ENCODE measurements at regions not wholly inside any gene's neighbourhood (a gene's known extent, or its start where the extent isn't known, plus 50 kb on each side); places are given as distances from the start of the nearest gene placed in this dataset.

GRCh38 chr13:64925284-64925683 lies 2304.9 kb downstream of the PCDH9 start:
- intact Hi-C loops (cut with micrococcal nuclease), result no loop called here
- no peaks in the 10 kb centered on the region for H4K20me1 ChIP-seq (ENCODE audit: insufficient read depth)
- no peak overlapping the region for H2AFZ ChIP-seq (ENCODE audit: low read depth, low read length, poor library complexity, severe bottlenecking)
- POLR2A ChIA-PET, result no interaction called here
- no peak overlapping the region for H3K4me3 ChIP-seq (replicated peaks in 1 of 2; ENCODE audit: low read depth in 1 of 2, low read length in 2 of 2)
- H3K27ac ChIP-seq (ENCODE audit: low read depth, low read length), result no peak overlapping the region
- H3K4me1 ChIP-seq (ENCODE audit: control insufficient read depth in 1 of 2, insufficient read depth in 2 of 2, low read length in 2 of 2), result peaks cover 0 to 13% of the 10 kb centered on the region in 2 experiments; a peak in 3 of 4 replicates
- no peak overlapping the region for H3K4me2 ChIP-seq (ENCODE audit: low read length)
- TF ChIP-seq, protein P1, sequence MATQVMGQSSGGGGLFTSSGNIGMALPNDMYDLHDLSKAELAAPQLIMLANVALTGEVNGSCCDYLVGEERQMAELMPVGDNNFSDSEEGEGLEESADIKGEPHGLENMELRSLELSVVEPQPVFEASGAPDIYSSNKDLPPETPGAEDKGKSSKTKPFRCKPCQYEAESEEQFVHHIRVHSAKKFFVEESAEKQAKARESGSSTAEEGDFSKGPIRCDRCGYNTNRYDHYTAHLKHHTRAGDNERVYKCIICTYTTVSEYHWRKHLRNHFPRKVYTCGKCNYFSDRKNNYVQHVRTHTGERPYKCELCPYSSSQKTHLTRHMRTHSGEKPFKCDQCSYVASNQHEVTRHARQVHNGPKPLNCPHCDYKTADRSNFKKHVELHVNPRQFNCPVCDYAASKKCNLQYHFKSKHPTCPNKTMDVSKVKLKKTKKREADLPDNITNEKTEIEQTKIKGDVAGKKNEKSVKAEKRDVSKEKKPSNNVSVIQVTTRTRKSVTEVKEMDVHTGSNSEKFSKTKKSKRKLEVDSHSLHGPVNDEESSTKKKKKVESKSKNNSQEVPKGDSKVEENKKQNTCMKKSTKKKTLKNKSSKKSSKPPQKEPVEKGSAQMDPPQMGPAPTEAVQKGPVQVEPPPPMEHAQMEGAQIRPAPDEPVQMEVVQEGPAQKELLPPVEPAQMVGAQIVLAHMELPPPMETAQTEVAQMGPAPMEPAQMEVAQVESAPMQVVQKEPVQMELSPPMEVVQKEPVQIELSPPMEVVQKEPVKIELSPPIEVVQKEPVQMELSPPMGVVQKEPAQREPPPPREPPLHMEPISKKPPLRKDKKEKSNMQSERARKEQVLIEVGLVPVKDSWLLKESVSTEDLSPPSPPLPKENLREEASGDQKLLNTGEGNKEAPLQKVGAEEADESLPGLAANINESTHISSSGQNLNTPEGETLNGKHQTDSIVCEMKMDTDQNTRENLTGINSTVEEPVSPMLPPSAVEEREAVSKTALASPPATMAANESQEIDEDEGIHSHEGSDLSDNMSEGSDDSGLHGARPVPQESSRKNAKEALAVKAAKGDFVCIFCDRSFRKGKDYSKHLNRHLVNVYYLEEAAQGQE (IDR thresholded peaks at IDR 0.05; ENCODE audit: low read depth), result peak; percentile 71
- TF ChIP-seq ZFX (IDR thresholded peaks at IDR 0.05), result no peak
- BruUV-seq (replicated peaks), result no TSS peak
- no peak overlapping the region for H3K9ac ChIP-seq (ENCODE audit: low read length)
- ATAC-seq, result no peak
- H3K79me2 ChIP-seq (ENCODE audit: insufficient read depth, low read length), result no peaks in the 10 kb centered on the region
- DNase-seq (ENCODE audit: low read depth, low spot score), result no peak
- RAD21 ChIA-PET (ENCODE audit: low non-redundant PET in 1 of 2, low total read pairs in 2 of 2, uncharacterized antibody in 2 of 2, unreplicated experiment in 2 of 2), result no interaction called here
- H3K9me2 ChIP-seq (ENCODE audit: insufficient read depth), result no peaks in the 10 kb centered on the region
- H3K9me3 ChIP-seq (ENCODE audit: control insufficient read depth in 1 of 2, insufficient read depth in 1 of 2, low read depth in 1 of 2, low read length in 2 of 2), result no peaks in the 10 kb centered on the region
- CTCF ChIA-PET, result no interaction called here
- H3K36me3 ChIP-seq (ENCODE audit: control insufficient read depth in 1 of 2, insufficient read depth in 2 of 2, low read length in 2 of 2), result no peaks in the 10 kb centered on the region
- no peaks in the 10 kb centered on the region for H3K27me3 ChIP-seq (ENCODE audit: insufficient read depth, low read length)

DNA sequence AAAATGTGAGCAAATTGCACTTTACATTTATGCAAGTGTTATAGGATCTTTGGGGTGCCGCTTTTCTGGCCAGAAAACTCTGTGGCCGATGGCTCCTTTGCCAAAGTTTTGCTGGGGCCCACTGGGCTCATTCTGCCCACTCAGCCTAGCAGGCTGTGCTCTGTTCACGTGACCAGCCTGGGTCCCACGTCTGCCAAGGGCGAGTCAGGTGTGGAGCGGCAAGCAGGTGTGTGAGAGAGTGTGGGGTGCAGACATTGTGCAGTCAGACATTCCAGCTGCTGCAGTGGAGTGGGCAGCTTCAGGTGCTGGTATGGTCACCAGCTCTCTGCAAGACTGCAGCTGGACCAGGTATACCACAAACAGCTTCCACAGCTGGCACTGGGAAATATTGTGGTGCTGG lies 2305.7 kb downstream of the PCDH9 start:
- CTCF ChIA-PET, result no interaction called here

More for the DNA sequence above, 2305.7 kb downstream of the PCDH9 start:
- DNase-seq (ENCODE audit: low read depth, low spot score) (no peak), ATAC-seq (no peak)
- Histone ChIP-seq H3K27ac (ENCODE audit: low read depth, low read length) (no peak overlapping the region), H4K20me1 (ENCODE audit: insufficient read depth) (no peaks in the 10 kb centered on the region), H3K9me2 (ENCODE audit: insufficient read depth) (no peaks in the 10 kb centered on the region), H3K36me3 (ENCODE audit: control insufficient read depth in 1 of 2, insufficient read depth in 2 of 2, low read length in 2 of 2) (no peaks in the 10 kb centered on the region), H3K79me2 (ENCODE audit: insufficient read depth, low read length) (no peaks in the 10 kb centered on the region), H3K4me2 (ENCODE audit: low read length) (no peak overlapping the region), H3K4me1 (ENCODE audit: control insufficient read depth in 1 of 2, insufficient read depth in 2 of 2, low read length in 2 of 2) (peaks cover 0 to 12% of the 10 kb centered on the region in 2 experiments; a peak in 3 of 4 replicates), H3K27me3 (ENCODE audit: insufficient read depth, low read length) (no peaks in the 10 kb centered on the region), H2AFZ (ENCODE audit: low read depth, low read length, poor library complexity, severe bottlenecking) (no peak overlapping the region), H3K9ac (ENCODE audit: low read length) (no peak overlapping the region), H3K4me3 (replicated peaks in 1 of 2; ENCODE audit: low read depth in 1 of 2, low read length in 2 of 2) (no peak overlapping the region), H3K9me3 (ENCODE audit: control insufficient read depth in 1 of 2, insufficient read depth in 1 of 2, low read depth in 1 of 2, low read length in 2 of 2) (no peaks in the 10 kb centered on the region)
- intact Hi-C loops (cut with micrococcal nuclease), result no loop called here
- no TSS peak for BruUV-seq (replicated peaks)
- ChIA-PET POLR2A (no interaction called here), RAD21 (ENCODE audit: low non-redundant PET in 1 of 2, low total read pairs in 2 of 2, uncharacterized antibody in 2 of 2, unreplicated experiment in 2 of 2) (no interaction called here)
- no peak for TF ChIP-seq POLR2AphosphoS5 (IDR thresholded peaks at IDR 0.05; ENCODE audit: low read depth, low read length)
- TF ChIP-seq CBX3 (IDR thresholded peaks at IDR 0.05; ENCODE audit: low read depth), result no peak
- no peak for TF ChIP-seq ATF3 (IDR thresholded peaks at IDR 0.05)
- TF ChIP-seq EZH2 (IDR thresholded peaks at IDR 0.05), result no peak
- TF ChIP-seq, protein P1 (IDR thresholded peaks at IDR 0.05; ENCODE audit: low read depth), result no peak
- no peak for TF ChIP-seq RAD21 (IDR thresholded peaks at IDR 0.05; ENCODE audit: low read depth)
- TF ChIP-seq SIN3A (IDR thresholded peaks at IDR 0.05; ENCODE audit: low read depth), result no peak

Measured in HCT116 (cell line).